ENCODE measurements at regions not wholly inside any gene's neighbourhood (a gene's known extent, or its start where the extent isn't known, plus 50 kb on each side); places are given as distances from the start of the nearest gene placed in this dataset.

- no peaks in the 10 kb centered on the region for H3F3A ChIP-seq (ENCODE audit: insufficient read depth)
- no peaks in the 10 kb centered on the region for H3K9me3 ChIP-seq (ENCODE audit: insufficient read depth, low read length)
These were observed 1284.7 kb downstream of the ROBO1 start for GRCh38 chr3:78483090-78483489.

DNA sequence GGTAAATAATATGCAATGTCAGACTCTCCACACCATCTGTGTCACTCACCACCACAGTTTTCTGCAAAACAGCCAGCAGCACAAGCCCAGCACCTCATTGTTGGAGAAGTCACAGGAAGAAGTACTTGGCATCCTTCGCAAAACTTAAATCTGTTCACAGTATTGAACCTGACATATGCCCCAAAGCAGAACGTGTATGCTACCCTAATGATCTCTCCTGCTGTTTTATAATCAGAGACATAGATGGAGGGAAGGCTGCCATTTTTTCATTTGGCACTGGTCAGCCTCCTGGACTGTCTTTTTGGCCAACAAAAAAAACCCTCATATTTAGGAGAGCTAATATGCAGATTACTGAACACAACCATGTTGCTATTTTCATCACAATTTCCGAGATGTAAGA lies 1272.9 kb downstream of the ROBO1 start:
- TF ChIP-seq CTCF (IDR thresholded peaks at IDR 0.05; ENCODE audit: insufficient read depth, low read length, poor library complexity, severe bottlenecking) (no peak), EZH2phosphoT487 (conservative IDR thresholded peaks at IDR 0.05; ENCODE audit: low read length) (no peak)
- no peaks in the 10 kb centered on the region for H3K9me3 ChIP-seq (ENCODE audit: insufficient read depth, low read length)
- H3K9ac ChIP-seq (ENCODE audit: low read length): no peak overlapping the region
- no peaks in the 10 kb centered on the region for H3K36me3 ChIP-seq (ENCODE audit: low read length)
- no peak overlapping the region for H3K4me2 ChIP-seq (ENCODE audit: low read depth, low read length, poor library complexity, severe bottlenecking)
- no peaks in the 10 kb centered on the region for H3K9me2 ChIP-seq (replicated peaks; ENCODE audit: insufficient read depth, low read length)
- H2AFZ ChIP-seq (ENCODE audit: low read depth, low read length, severe bottlenecking): no peak overlapping the region
- H3K27ac ChIP-seq (ENCODE audit: low read depth, low read length): no peak overlapping the region
- H3F3A ChIP-seq (ENCODE audit: insufficient read depth): no peaks in the 10 kb centered on the region
- no peaks in the 10 kb centered on the region for H3K79me2 ChIP-seq (ENCODE audit: insufficient read depth, low read length)
- no peaks in the 10 kb centered on the region for H4K20me1 ChIP-seq (ENCODE audit: low read depth, low read length)
- H3K27me3 ChIP-seq (ENCODE audit: low read length): no peaks in the 10 kb centered on the region
- no peak overlapping the region for H3K4me3 ChIP-seq (ENCODE audit: insufficient read depth, low read length, poor library complexity, severe bottlenecking)

More at GRCh38 chr3:78483090-78483489, 1284.7 kb downstream of the ROBO1 start:
- Histone ChIP-seq H3K36me3 (ENCODE audit: low read length) (no peaks in the 10 kb centered on the region), H4K20me1 (ENCODE audit: low read depth, low read length) (no peaks in the 10 kb centered on the region), H3K79me2 (ENCODE audit: insufficient read depth, low read length) (no peaks in the 10 kb centered on the region), H3K4me2 (ENCODE audit: low read depth, low read length, poor library complexity, severe bottlenecking) (no peak overlapping the region), H2AFZ (ENCODE audit: low read depth, low read length, severe bottlenecking) (no peak overlapping the region), H3K4me3 (ENCODE audit: insufficient read depth, low read length, poor library complexity, severe bottlenecking) (no peak overlapping the region), H3K9me2 (replicated peaks; ENCODE audit: insufficient read depth, low read length) (no peaks in the 10 kb centered on the region), H3K27ac (ENCODE audit: low read depth, low read length) (no peak overlapping the region), H3K9ac (ENCODE audit: low read length) (no peak overlapping the region), H3K27me3 (ENCODE audit: low read length) (no peaks in the 10 kb centered on the region)
- no peak for TF ChIP-seq EZH2phosphoT487 (conservative IDR thresholded peaks at IDR 0.05; ENCODE audit: low read length)
- TF ChIP-seq CTCF (IDR thresholded peaks at IDR 0.05; ENCODE audit: insufficient read depth, low read length, poor library complexity, severe bottlenecking): no peak

- H3K9me3 ChIP-seq (ENCODE audit: insufficient read depth, low read length): no peaks in the 10 kb centered on the region
- H3K4me2 ChIP-seq (ENCODE audit: low read depth, low read length, poor library complexity, severe bottlenecking): no peak overlapping the region
- no peaks in the 10 kb centered on the region for H3K9me2 ChIP-seq (replicated peaks; ENCODE audit: insufficient read depth, low read length)
- no peak overlapping the region for H3K9ac ChIP-seq (ENCODE audit: low read length)
- H3F3A ChIP-seq (ENCODE audit: insufficient read depth): no peaks in the 10 kb centered on the region
- H2AFZ ChIP-seq (ENCODE audit: low read depth, low read length, severe bottlenecking): no peak overlapping the region
- H3K27ac ChIP-seq (ENCODE audit: low read depth, low read length): no peak overlapping the region
- no peak for TF ChIP-seq CTCF (IDR thresholded peaks at IDR 0.05; ENCODE audit: insufficient read depth, low read length, poor library complexity, severe bottlenecking)
- H3K4me3 ChIP-seq (ENCODE audit: insufficient read depth, low read length, poor library complexity, severe bottlenecking): no peak overlapping the region
- no peaks in the 10 kb centered on the region for H3K27me3 ChIP-seq (ENCODE audit: low read length)
- H3K79me2 ChIP-seq (ENCODE audit: insufficient read depth, low read length): no peaks in the 10 kb centered on the region
- no peaks in the 10 kb centered on the region for H4K20me1 ChIP-seq (ENCODE audit: low read depth, low read length)
- no peaks in the 10 kb centered on the region for H3K36me3 ChIP-seq (ENCODE audit: low read length)
These were observed 1272.5 kb downstream of the ROBO1 start for GRCh38 chr3:78495301-78495700.

DNA sequence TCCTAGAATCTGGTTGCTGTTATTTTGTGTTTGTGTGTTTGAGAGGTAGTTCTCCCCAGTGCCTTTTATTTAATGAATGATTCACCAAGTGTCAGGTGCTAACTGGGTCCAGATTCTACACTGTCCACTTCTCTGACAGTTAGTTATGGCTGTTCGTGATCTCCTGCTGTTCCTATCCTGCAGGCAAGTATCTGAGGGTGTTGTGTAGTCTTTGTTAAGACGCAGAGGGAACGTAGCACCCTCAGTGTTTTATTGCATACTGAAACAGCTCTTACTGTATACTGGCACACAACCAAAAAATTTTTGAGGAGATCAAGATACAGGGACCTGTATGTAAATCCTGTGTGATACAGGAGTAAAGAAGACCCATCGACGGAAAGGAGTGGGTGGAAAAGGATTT lies 1271.3 kb downstream of the ROBO1 start:
- H2AFZ ChIP-seq (ENCODE audit: low read depth, low read length, severe bottlenecking): no peak overlapping the region
- H3K4me2 ChIP-seq (ENCODE audit: low read depth, low read length, poor library complexity, severe bottlenecking): no peak overlapping the region
- H3K9me3 ChIP-seq (ENCODE audit: insufficient read depth, low read length): no peaks in the 10 kb centered on the region
- H3F3A ChIP-seq (ENCODE audit: insufficient read depth): no peaks in the 10 kb centered on the region
- TF ChIP-seq CTCF (IDR thresholded peaks at IDR 0.05; ENCODE audit: insufficient read depth, low read length, poor library complexity, severe bottlenecking) (no peak), EZH2phosphoT487 (conservative IDR thresholded peaks at IDR 0.05; ENCODE audit: low read length) (no peak)
- no peak overlapping the region for H3K9ac ChIP-seq (ENCODE audit: low read length)
- no peaks in the 10 kb centered on the region for H3K27me3 ChIP-seq (ENCODE audit: low read length)
- H3K4me3 ChIP-seq (ENCODE audit: insufficient read depth, low read length, poor library complexity, severe bottlenecking): no peak overlapping the region
- H3K9me2 ChIP-seq (replicated peaks; ENCODE audit: insufficient read depth, low read length): no peaks in the 10 kb centered on the region
- no peaks in the 10 kb centered on the region for H3K36me3 ChIP-seq (ENCODE audit: low read length)
- no peak overlapping the region for H3K27ac ChIP-seq (ENCODE audit: low read depth, low read length)
- no peaks in the 10 kb centered on the region for H4K20me1 ChIP-seq (ENCODE audit: low read depth, low read length)
- H3K79me2 ChIP-seq (ENCODE audit: insufficient read depth, low read length): no peaks in the 10 kb centered on the region
